ENCODE measurements at regions not wholly inside any gene's neighbourhood (a gene's known extent, or its start where the extent isn't known, plus 50 kb on each side); places are given as distances from the start of the nearest gene placed in this dataset.

GRCh38 chr4:132275583-132276121 is 873.4 kb upstream of the PCDH10 start:
- TF ChIP-seq POLR2A (IDR thresholded peaks at IDR 0.05) (no peak), POLR2AphosphoS5 (IDR thresholded peaks at IDR 0.05) (no peak)
- TF ChIP-seq, protein P1, sequence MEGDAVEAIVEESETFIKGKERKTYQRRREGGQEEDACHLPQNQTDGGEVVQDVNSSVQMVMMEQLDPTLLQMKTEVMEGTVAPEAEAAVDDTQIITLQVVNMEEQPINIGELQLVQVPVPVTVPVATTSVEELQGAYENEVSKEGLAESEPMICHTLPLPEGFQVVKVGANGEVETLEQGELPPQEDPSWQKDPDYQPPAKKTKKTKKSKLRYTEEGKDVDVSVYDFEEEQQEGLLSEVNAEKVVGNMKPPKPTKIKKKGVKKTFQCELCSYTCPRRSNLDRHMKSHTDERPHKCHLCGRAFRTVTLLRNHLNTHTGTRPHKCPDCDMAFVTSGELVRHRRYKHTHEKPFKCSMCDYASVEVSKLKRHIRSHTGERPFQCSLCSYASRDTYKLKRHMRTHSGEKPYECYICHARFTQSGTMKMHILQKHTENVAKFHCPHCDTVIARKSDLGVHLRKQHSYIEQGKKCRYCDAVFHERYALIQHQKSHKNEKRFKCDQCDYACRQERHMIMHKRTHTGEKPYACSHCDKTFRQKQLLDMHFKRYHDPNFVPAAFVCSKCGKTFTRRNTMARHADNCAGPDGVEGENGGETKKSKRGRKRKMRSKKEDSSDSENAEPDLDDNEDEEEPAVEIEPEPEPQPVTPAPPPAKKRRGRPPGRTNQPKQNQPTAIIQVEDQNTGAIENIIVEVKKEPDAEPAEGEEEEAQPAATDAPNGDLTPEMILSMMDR (IDR thresholded peaks at IDR 0.05): no peak

All from prostate gland (tissue), 2 donors.